Embryonic facial prominence (tissue), 1 donor: ENCODE measurements at regions not wholly inside any gene's neighbourhood (a gene's known extent, or its start where the extent isn't known, plus 50 kb on each side); places are given as distances from the start of the nearest gene placed in this dataset.
"Not testable (repeated sequence)": the region's sequence is repeated elsewhere in the genome, so short reads cannot be mapped to it uniquely, and the experiment has no call there.

Experiments used
- DNase-seq: peaks from one replicate; pipeline ENCODE4 v3.0.0-alpha.2; 2016; ENCODE audit errors: extremely low spot score

- no peak for DNase-seq
Observed at GRCh38 chr5:135094339-135095051, 60.5 kb upstream of the PITX1 start.

GRCh38 chr5:135093483-135093882 is 59.5 kb upstream of the PITX1 start:
- not testable (repeated sequence) for DNase-seq

- no peak for DNase-seq
Observed at GRCh38 chr5:135092476-135092875, 58.4 kb upstream of the PITX1 start.

- no peak for DNase-seq
Observed at GRCh38 chr5:135091286-135091685, 57.3 kb upstream of the PITX1 start.

- no peak for DNase-seq
Observed at GRCh38 chr5:135089912-135090311, 55.9 kb upstream of the PITX1 start.

- DNase-seq = no peak
Observed at GRCh38 chr5:135088911-135089310, 54.9 kb upstream of the PITX1 start.

- DNase-seq = no peak
Observed at GRCh38 chr5:135087950-135088349, 53.9 kb upstream of the PITX1 start.

- DNase-seq = no peak
Observed at GRCh38 chr5:135085936-135086725, 52.1 kb upstream of the PITX1 start.

GRCh38 chr5:135085133-135085935 is 51.3 kb upstream of the PITX1 start:
- no peak for DNase-seq
